Chondrocyte (in vitro differentiated cells): ENCODE measurements at regions not wholly inside any gene's neighbourhood (a gene's known extent, or its start where the extent isn't known, plus 50 kb on each side); places are given as distances from the start of the nearest gene placed in this dataset.

ENCODE experiments used
- DNase-seq: peaks from one replicate; pipeline ENCODE4 v3.0.0; 2021; ENCODE audit warnings: mixed read lengths, low spot score
- H3K27ac Mint-ChIP-seq: one replicate; pipeline ENCODE4 v1.8.0; 2021; ENCODE audit warnings: mild to moderate bottlenecking, moderate library complexity, mixed read lengths; ENCODE audit not compliant: unreplicated experiment
- H3K27me3 Mint-ChIP-seq: 2 replicates; pipeline ENCODE4 v1.8.0; 2021; ENCODE audit warnings: low read depth, mixed read lengths
- H3K36me3 Mint-ChIP-seq: 2 replicates; pipeline ENCODE4 v1.8.0; 2021; ENCODE audit warnings: low read depth, mixed read lengths
- H3K4me1 Mint-ChIP-seq: 2 replicates; pipeline ENCODE4 v1.8.0; 2021; ENCODE audit warnings: low read depth, mild to moderate bottlenecking, mixed read lengths
- H3K4me3 Mint-ChIP-seq: one replicate; pipeline ENCODE4 v1.8.0; 2021; ENCODE audit warnings: mild to moderate bottlenecking, moderate library complexity, mixed read lengths; ENCODE audit not compliant: unreplicated experiment
- H3K9me3 Mint-ChIP-seq: 2 replicates; pipeline ENCODE4 v1.8.0; 2021; ENCODE audit warnings: low read depth, mixed read lengths
- TF ChIP-seq, protein P1 (sequence below): fragments of 200-600 bp; sonication (generic); IDR thresholded peaks from 2 replicates; pipeline ENCODE4 v1.5.0; 2021; ENCODE audit warnings: antibody characterized with exemption, mild to moderate bottlenecking, moderate library complexity

DNA sequence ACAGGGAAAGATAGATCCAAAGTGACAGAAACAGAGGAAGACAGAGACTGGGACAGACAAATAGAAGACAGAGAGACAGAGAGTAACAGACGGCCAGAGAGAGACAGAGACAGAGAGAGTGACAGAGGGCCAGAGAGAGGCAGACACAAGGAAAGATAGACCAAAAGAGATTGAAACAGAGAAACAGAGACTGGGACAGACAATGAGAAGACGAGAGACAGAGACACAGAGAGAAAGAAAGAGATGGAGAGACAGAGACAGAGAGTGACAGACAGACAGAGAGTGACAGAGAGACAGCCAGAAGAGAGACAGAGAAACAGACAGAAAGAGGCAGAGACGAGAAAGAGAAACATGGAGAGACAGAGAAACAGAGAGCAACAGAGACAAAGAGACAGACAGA is 127.3 kb downstream of the UQCRFS1 start:
- H3K27me3 Mint-ChIP-seq = peaks cover 8% of the 10 kb centered on the region
- TF ChIP-seq, protein P1, sequence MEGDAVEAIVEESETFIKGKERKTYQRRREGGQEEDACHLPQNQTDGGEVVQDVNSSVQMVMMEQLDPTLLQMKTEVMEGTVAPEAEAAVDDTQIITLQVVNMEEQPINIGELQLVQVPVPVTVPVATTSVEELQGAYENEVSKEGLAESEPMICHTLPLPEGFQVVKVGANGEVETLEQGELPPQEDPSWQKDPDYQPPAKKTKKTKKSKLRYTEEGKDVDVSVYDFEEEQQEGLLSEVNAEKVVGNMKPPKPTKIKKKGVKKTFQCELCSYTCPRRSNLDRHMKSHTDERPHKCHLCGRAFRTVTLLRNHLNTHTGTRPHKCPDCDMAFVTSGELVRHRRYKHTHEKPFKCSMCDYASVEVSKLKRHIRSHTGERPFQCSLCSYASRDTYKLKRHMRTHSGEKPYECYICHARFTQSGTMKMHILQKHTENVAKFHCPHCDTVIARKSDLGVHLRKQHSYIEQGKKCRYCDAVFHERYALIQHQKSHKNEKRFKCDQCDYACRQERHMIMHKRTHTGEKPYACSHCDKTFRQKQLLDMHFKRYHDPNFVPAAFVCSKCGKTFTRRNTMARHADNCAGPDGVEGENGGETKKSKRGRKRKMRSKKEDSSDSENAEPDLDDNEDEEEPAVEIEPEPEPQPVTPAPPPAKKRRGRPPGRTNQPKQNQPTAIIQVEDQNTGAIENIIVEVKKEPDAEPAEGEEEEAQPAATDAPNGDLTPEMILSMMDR = no peak
- H3K4me1 Mint-ChIP-seq = no peaks in the 10 kb centered on the region
- no peak for DNase-seq
- H3K4me3 Mint-ChIP-seq = no peak overlapping the region
- no peaks in the 10 kb centered on the region for H3K9me3 Mint-ChIP-seq
- no peaks in the 10 kb centered on the region for H3K36me3 Mint-ChIP-seq
- no peak overlapping the region for H3K27ac Mint-ChIP-seq

DNA sequence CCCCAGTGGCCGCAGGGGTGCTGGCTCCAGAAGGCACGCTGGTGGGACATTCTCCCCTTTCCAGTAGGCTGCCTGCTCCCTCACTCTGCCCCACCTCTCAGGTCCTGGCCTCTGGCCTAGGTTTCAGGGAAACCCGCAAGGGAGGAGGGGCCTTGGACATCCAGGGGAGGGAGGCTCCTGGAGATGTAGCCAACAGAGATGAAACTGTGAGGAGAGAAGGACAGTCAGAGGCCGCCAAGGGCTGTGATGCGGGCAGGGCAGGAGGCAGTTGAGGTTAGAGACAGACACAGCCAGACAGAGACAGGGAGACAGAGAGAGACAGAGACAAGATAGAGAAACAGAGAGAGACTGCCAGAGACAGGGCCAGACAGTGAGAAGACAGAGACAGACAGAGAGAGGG is 127.7 kb downstream of the UQCRFS1 start:
- TF ChIP-seq, protein P1 = no peak
- Mint-ChIP-seq H3K27me3 (peaks cover 8% of the 10 kb centered on the region), H3K36me3 (no peaks in the 10 kb centered on the region), H3K27ac (no peak overlapping the region), H3K4me1 (no peaks in the 10 kb centered on the region), H3K4me3 (no peak overlapping the region), H3K9me3 (no peaks in the 10 kb centered on the region)
- no peak for DNase-seq

DNA sequence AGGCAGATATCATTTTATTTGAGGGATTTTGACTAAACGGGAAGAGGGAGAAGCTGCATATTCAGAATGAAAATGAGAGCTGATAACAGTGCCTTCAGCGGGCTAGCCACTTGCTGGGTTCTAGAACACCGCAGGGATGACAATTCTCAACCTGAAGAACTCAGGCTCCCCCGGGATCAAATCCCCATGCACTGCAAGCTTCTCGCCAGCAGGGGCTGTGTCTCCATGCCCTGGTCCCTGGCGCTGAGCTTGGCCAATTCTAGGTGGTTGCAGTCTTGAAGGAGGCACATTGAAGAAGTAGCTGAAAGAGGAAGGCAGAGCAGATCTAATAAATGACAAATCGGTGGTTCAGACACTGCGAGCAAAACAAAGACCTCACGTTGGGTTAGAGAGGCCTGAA is 128.7 kb downstream of the UQCRFS1 start:
- H3K27me3 Mint-ChIP-seq = peaks cover 10% of the 10 kb centered on the region

DNA sequence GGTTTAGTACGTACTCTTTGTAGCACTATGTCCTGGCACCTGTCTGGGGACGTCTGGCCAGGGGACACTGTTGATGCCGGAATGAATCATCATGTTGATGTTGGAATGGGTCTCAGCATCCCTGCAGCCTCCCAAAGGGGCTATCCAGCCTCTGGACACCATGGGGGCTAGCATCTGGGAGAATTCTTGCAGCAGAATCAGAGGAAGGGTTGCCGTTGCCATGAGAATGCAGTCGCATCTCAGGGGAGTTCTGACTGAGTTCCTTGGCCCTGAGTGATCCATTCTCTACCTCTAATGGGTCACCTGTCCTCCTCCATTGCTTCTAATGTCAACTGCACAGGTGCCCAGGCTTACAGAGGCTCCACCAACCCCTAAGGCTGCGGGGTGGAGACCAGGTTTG is 129.1 kb downstream of the UQCRFS1 start:
- Mint-ChIP-seq H3K4me3 (no peak overlapping the region), H3K36me3 (no peaks in the 10 kb centered on the region), H3K27me3 (peaks cover 10% of the 10 kb centered on the region), H3K4me1 (no peaks in the 10 kb centered on the region), H3K9me3 (no peaks in the 10 kb centered on the region), H3K27ac (no peak overlapping the region)
- DNase-seq = no peak
- TF ChIP-seq, protein P1 = no peak

More for the DNA sequence above, 128.7 kb downstream of the UQCRFS1 start:
- H3K9me3 Mint-ChIP-seq = no peaks in the 10 kb centered on the region
- DNase-seq = no peak
- TF ChIP-seq, protein P1 = peak; percentile 32
- H3K27ac Mint-ChIP-seq = no peak overlapping the region
- H3K4me3 Mint-ChIP-seq = no peak overlapping the region
- H3K4me1 Mint-ChIP-seq = no peaks in the 10 kb centered on the region
- no peaks in the 10 kb centered on the region for H3K36me3 Mint-ChIP-seq

DNA sequence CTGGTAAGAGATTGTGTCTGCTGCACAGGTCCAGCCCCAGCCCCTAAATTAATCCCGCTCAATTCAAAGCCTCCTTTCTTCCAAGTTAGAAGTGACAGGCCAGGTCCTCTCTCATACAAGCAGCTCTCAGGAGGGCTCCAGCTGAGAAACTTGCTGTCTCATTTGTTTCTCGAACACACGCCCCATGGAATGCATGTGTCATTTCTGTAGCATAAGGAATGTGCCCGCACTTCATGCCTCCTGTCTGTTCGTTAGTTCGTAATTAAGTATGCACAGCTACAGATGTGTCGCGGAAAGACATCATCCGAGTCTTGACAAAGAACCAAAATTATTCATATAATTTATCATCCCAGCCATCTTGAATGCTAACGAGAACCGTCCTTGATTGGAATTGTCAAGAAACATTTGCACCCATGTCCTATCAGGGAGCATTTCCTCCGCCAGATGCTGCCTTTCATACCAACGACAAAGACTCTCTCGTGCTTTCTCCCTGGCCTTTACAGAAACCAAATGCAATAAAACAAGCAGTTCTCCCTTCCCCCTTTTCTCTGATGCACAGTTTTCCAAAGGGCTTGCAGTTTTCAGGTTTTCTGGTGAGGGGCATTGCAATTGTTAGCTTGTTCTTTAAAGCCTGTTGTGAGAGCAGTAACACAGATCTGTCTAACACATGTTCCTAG is 133.5 kb downstream of the UQCRFS1 start:
- TF ChIP-seq, protein P1 = no peak
- no peaks in the 10 kb centered on the region for H3K36me3 Mint-ChIP-seq
- H3K4me1 Mint-ChIP-seq = no peaks in the 10 kb centered on the region
- DNase-seq = no peak
- H3K27ac Mint-ChIP-seq = no peak overlapping the region
- peaks cover 4% of the 10 kb centered on the region for H3K27me3 Mint-ChIP-seq
- no peak overlapping the region for H3K4me3 Mint-ChIP-seq
- H3K9me3 Mint-ChIP-seq = no peaks in the 10 kb centered on the region
